ENCODE measurements at regions not wholly inside any gene's neighbourhood (a gene's known extent, or its start where the extent isn't known, plus 50 kb on each side); places are given as distances from the start of the nearest gene placed in this dataset.

- TF ChIP-seq EZH2 (IDR thresholded peaks at IDR 0.05; ENCODE audit: borderline replicate concordance, low read length), result no peak
- TF ChIP-seq CTCF (IDR thresholded peaks at IDR 0.05; ENCODE audit: low read length), result no peak
- Histone ChIP-seq H3K9me2 (ENCODE audit: low read depth, low read length) (no peaks in the 10 kb centered on the region), H3K4me1 (ENCODE audit: insufficient read depth, low read length, severe bottlenecking) (no peaks in the 10 kb centered on the region), H3K4me3 (ENCODE audit: low read depth, low read length, poor library complexity, severe bottlenecking) (no peak overlapping the region), H4K20me1 (ENCODE audit: insufficient read depth, low read length) (no peaks in the 10 kb centered on the region), H3K9ac (ENCODE audit: low read length) (no peak overlapping the region), H2AFZ (ENCODE audit: low read length) (no peak overlapping the region), H3K9me3 (ENCODE audit: low read length) (no peaks in the 10 kb centered on the region), H3K27ac (ENCODE audit: low read depth, low read length, poor library complexity, severe bottlenecking) (no peak overlapping the region), H3K36me3 (ENCODE audit: insufficient read depth, low read length) (no peaks in the 10 kb centered on the region), H3K4me2 (ENCODE audit: low read length) (no peak overlapping the region), H3K79me2 (ENCODE audit: insufficient read depth, low read length) (no peaks in the 10 kb centered on the region), H3K27me3 (ENCODE audit: insufficient read depth, low read length) (no peaks in the 10 kb centered on the region), H3F3A (ENCODE audit: insufficient read depth, low read length) (no peaks in the 10 kb centered on the region)
Measured at GRCh38 chr17:70517816-70518215, 348.5 kb downstream of the KCNJ2 start.

GRCh38 chr17:70519300-70519699, 350.0 kb downstream of the KCNJ2 start:
- no peak overlapping the region for H3K9ac ChIP-seq (ENCODE audit: low read length)
- H3F3A ChIP-seq (ENCODE audit: insufficient read depth, low read length), result no peaks in the 10 kb centered on the region
- H3K27ac ChIP-seq (ENCODE audit: low read depth, low read length, poor library complexity, severe bottlenecking), result no peak overlapping the region
- H4K20me1 ChIP-seq (ENCODE audit: insufficient read depth, low read length), result no peaks in the 10 kb centered on the region
- no peak overlapping the region for H3K4me2 ChIP-seq (ENCODE audit: low read length)
- no peak overlapping the region for H2AFZ ChIP-seq (ENCODE audit: low read length)
- TF ChIP-seq EZH2 (IDR thresholded peaks at IDR 0.05; ENCODE audit: borderline replicate concordance, low read length), result no peak
- no peak for TF ChIP-seq CTCF (IDR thresholded peaks at IDR 0.05; ENCODE audit: low read length)
- H3K9me3 ChIP-seq (ENCODE audit: low read length), result no peaks in the 10 kb centered on the region
- no peaks in the 10 kb centered on the region for H3K36me3 ChIP-seq (ENCODE audit: insufficient read depth, low read length)
- H3K79me2 ChIP-seq (ENCODE audit: insufficient read depth, low read length), result no peaks in the 10 kb centered on the region
- no peaks in the 10 kb centered on the region for H3K4me1 ChIP-seq (ENCODE audit: insufficient read depth, low read length, severe bottlenecking)
- H3K9me2 ChIP-seq (ENCODE audit: low read depth, low read length), result no peaks in the 10 kb centered on the region
- H3K4me3 ChIP-seq (ENCODE audit: low read depth, low read length, poor library complexity, severe bottlenecking), result no peak overlapping the region
- H3K27me3 ChIP-seq (ENCODE audit: insufficient read depth, low read length), result no peaks in the 10 kb centered on the region

DNA sequence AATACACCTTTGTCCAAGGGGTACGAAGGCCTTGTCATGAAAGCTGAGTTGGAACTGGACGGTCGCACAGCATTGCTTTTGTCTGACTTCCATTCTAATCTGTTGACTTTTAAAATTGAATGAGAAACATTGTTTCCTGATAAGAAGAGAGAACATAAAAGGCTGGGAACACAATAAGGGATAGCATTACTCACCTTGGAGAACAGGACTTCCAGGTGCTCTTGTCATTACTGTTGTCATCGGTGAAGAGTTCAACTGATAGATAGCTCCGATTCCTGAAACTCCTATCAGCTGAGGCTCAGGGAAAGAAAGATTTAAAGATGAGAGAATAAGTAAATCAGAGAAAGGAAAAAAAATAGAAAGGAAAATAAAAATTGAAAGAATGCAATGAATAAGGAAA, 351.1 kb downstream of the KCNJ2 start:
- no peak overlapping the region for H3K27ac ChIP-seq (ENCODE audit: low read depth, low read length, poor library complexity, severe bottlenecking)
- no peak overlapping the region for H3K4me3 ChIP-seq (ENCODE audit: low read depth, low read length, poor library complexity, severe bottlenecking)
- H3F3A ChIP-seq (ENCODE audit: insufficient read depth, low read length), result no peaks in the 10 kb centered on the region
- H3K9me2 ChIP-seq (ENCODE audit: low read depth, low read length), result no peaks in the 10 kb centered on the region
- H3K27me3 ChIP-seq (ENCODE audit: insufficient read depth, low read length), result no peaks in the 10 kb centered on the region
- no peak overlapping the region for H3K9ac ChIP-seq (ENCODE audit: low read length)
- no peaks in the 10 kb centered on the region for H3K4me1 ChIP-seq (ENCODE audit: insufficient read depth, low read length, severe bottlenecking)
- no peak overlapping the region for H2AFZ ChIP-seq (ENCODE audit: low read length)
- H4K20me1 ChIP-seq (ENCODE audit: insufficient read depth, low read length), result no peaks in the 10 kb centered on the region
- H3K4me2 ChIP-seq (ENCODE audit: low read length), result no peak overlapping the region
- H3K79me2 ChIP-seq (ENCODE audit: insufficient read depth, low read length), result no peaks in the 10 kb centered on the region
- no peaks in the 10 kb centered on the region for H3K9me3 ChIP-seq (ENCODE audit: low read length)
- no peaks in the 10 kb centered on the region for H3K36me3 ChIP-seq (ENCODE audit: insufficient read depth, low read length)
- TF ChIP-seq EZH2 (IDR thresholded peaks at IDR 0.05; ENCODE audit: borderline replicate concordance, low read length) (no peak), CTCF (IDR thresholded peaks at IDR 0.05; ENCODE audit: low read length) (no peak)

Data from OCI-LY1 (cell line).